ENCODE measurements at regions not wholly inside any gene's neighbourhood (a gene's known extent, or its start where the extent isn't known, plus 50 kb on each side); places are given as distances from the start of the nearest gene placed in this dataset.

DNA sequence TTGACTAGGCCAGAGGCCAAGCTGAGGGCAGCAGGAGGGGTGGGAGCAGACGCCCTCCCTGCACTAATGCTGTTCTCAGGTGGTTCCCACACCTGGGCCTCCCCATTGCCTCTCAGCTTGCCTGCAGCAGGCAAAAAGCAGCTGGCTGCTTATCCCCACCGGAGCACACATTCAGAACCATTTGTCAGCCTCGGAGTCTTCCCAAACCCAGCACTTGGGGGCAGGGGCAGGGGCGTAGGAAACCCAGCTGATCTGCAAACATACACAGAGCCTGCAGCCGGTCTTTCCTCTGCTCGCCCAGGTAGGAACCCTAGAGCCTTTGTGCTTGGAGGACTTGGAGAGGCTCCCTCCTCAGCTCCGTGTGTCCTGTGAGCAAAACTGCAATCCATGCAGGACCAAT lies 249.8 kb downstream of the CYP26B1 start:
- H3K27me3 ChIP-seq, result peaks cover 0 to 4% (median 0%) of the 10 kb centered on the region in 7 donors
- H3K9me3 ChIP-seq, result no peaks in the 10 kb centered on the region
- no peak overlapping the region for H3K27ac ChIP-seq
- WGBS, 2 donors, result 82 to 90% methylated on average over 7 of the region's 7 CpGs
- TF ChIP-seq, protein P1, sequence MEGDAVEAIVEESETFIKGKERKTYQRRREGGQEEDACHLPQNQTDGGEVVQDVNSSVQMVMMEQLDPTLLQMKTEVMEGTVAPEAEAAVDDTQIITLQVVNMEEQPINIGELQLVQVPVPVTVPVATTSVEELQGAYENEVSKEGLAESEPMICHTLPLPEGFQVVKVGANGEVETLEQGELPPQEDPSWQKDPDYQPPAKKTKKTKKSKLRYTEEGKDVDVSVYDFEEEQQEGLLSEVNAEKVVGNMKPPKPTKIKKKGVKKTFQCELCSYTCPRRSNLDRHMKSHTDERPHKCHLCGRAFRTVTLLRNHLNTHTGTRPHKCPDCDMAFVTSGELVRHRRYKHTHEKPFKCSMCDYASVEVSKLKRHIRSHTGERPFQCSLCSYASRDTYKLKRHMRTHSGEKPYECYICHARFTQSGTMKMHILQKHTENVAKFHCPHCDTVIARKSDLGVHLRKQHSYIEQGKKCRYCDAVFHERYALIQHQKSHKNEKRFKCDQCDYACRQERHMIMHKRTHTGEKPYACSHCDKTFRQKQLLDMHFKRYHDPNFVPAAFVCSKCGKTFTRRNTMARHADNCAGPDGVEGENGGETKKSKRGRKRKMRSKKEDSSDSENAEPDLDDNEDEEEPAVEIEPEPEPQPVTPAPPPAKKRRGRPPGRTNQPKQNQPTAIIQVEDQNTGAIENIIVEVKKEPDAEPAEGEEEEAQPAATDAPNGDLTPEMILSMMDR (IDR thresholded peaks at IDR 0.05), result no peak
- no peaks in the 10 kb centered on the region for H3K36me3 ChIP-seq
- no peak for ATAC-seq
- H3K4me1 ChIP-seq, result peaks cover 0 to 5% (median 0%) of the 10 kb centered on the region in 9 donors
- intact Hi-C loops (cut with DNase I), result no loop called here
- H3K4me3 ChIP-seq, result no peak overlapping the region
- no peak for DNase-seq

DNA sequence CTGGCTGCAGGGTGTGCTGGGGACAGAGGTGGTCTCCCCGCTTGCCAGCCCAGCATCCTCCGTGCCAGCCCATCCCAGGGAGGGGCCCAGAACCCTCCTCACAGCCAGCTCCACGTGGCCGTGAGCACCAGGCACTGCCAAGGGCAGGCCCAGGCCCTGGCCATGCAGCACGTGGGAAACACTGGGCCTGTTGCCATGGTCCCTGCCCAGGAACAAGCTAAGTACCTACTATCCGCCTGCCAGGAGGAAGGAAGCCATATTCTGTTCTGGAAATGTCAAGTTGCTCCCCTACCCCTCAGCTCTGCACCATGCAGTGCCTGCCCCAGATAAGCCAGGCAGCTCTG lies 250.6 kb downstream of the CYP26B1 start:
- WGBS, 2 donors, result 44 to 57% methylated on average over 6 of the region's 6 CpGs
- TF ChIP-seq, protein P1 (IDR thresholded peaks at IDR 0.05), result no peak
- DNase-seq, result peak; percentile 47 to 72

DNA sequence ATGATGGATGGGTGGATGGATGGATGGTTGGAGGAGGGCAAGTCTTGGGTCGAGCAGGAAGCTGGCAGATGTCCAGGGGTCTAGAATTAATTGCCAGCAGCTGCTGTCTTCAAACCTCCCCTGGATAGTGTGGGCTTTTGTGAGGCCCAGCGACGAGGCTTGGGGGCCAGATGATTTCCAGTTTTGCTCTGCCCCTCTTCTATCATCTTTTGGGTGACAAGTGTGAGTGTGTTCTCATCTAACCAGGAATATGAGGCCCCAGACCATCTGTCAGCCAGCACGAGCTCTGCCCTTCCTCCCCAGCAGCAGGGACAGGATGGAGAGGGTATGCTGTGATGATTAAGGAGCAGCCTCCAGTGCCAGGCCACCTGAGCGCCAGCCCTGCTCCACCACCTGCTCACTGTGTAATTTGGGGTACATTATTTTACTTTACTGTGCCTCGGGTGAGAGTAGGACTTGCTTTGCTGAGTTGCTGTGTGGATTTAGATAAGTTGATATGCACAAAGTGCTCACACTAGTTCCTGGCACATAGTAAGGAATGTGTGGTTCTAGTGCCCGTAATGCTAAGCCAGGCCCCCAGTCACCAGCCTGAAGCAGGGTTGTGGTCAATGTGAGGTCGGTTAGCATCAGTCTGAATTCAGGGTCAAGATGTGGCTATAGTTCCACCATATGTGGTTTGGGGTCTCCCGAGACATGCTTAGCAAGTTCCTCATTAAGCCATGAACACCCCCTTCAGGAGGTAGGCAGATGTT lies 251.1 kb downstream of the CYP26B1 start:
- no peak overlapping the region for H3K4me3 ChIP-seq
- 77 to 81% methylated on average over 9 of the region's 9 CpGs for WGBS, 2 donors
- peaks cover 0 to 5% (median 0%) of the 10 kb centered on the region in 9 donors for H3K4me1 ChIP-seq
- no peaks in the 10 kb centered on the region for H3K9me3 ChIP-seq
- TF ChIP-seq, protein P1 (IDR thresholded peaks at IDR 0.05), result no peak
- H3K36me3 ChIP-seq, result no peaks in the 10 kb centered on the region
- DNase-seq (no peak), ATAC-seq (no peak)
- intact Hi-C loops (cut with DNase I), result no loop called here
- peaks cover 0 to 4% (median 0%) of the 10 kb centered on the region in 7 donors for H3K27me3 ChIP-seq
- no peak overlapping the region for H3K27ac ChIP-seq

More for the DNA sequence above, 250.6 kb downstream of the CYP26B1 start:
- intact Hi-C loops (cut with DNase I), result no loop called here
- H3K27ac ChIP-seq, result no peak overlapping the region
- peaks cover 0 to 5% (median 0%) of the 10 kb centered on the region in 9 donors for H3K4me1 ChIP-seq
- H3K9me3 ChIP-seq, result no peaks in the 10 kb centered on the region
- H3K4me3 ChIP-seq, result no peak overlapping the region
- peak; percentile 80 to 97 (median 89) for ATAC-seq
- H3K27me3 ChIP-seq, result peaks cover 0 to 4% (median 0%) of the 10 kb centered on the region in 7 donors
- no peaks in the 10 kb centered on the region for H3K36me3 ChIP-seq

DNA sequence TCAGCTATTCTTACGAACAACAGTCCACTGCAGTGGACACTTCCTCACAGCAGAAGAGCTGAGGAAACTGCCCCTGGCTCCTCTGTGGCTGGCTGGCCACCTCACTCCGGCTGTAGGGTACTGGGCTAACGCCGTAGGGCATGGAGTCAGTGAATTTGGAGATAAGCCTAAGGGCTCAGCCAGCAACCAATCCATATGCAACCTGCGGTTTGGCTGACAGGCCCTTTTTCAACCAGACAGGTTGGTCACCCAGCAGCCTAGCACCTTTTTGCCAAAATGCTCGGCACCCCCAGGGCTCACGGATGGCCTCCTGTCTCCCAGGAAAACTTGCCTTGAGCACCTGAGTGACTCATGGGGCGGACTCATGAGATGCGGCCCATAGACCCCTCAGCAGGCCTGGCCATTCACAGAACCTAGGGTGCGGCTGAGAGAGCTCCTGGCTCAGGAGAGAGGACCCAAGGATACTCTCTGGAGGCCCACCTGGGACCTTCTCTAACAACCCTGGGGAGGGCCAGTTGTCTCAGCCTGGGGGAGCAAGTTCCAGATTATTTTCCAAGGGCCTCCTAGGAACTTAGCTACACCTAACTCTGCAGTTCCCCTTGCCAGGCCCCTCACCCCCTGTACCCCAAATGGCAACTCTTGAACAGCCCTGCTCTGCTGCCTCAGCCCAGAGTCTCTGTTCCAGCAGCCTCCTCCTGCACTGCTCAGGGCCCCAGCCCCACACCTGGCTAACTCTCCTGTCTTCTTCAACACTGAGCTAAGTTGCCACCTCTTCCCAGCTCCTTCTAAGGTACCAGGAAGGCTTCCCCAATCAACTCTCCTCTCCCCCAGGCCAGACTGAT lies 252.1 kb downstream of the CYP26B1 start:
- intact Hi-C loops (cut with DNase I), result no loop called here
- no peak overlapping the region for H3K4me3 ChIP-seq
- peaks cover 0 to 5% (median 0%) of the 10 kb centered on the region in 9 donors for H3K4me1 ChIP-seq
- ATAC-seq (no peak), DNase-seq (no peak)
- H3K9me3 ChIP-seq, result no peaks in the 10 kb centered on the region
- WGBS, 2 donors, result 91 to 94% methylated on average over 10 of the region's 10 CpGs
- no peak overlapping the region for H3K27ac ChIP-seq
- H3K27me3 ChIP-seq, result peaks cover 0 to 4% (median 0%) of the 10 kb centered on the region in 7 donors
- TF ChIP-seq, protein P1 (IDR thresholded peaks at IDR 0.05), result no peak
- H3K36me3 ChIP-seq, result no peaks in the 10 kb centered on the region
